ENCODE measurements at regions not wholly inside any gene's neighbourhood (a gene's known extent, or its start where the extent isn't known, plus 50 kb on each side); places are given as distances from the start of the nearest gene placed in this dataset.

DNA sequence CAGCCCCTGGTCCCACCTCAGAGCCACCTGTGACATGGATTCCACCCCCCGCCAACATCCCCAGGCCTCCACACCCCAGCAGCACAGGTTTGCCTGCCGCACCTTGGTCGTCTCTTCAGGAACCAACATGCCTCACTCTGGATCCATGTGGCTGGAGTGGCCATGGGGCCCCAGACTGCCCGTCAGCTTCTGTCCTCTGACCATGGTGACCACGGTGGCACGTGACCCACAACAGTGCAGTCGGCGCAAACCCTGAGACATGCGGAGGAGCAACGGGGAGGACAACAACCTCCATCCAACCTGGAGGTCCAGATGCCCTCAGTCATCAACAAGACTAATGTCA is 85.6 kb downstream of the ANKRD60 start:
- H3K9me3 ChIP-seq (ENCODE audit: control insufficient read depth, insufficient read depth, low read length): no peaks in the 10 kb centered on the region
- CTCF ChIA-PET: no interaction called here

GRCh38 chr20:58141971-58142842 is 86.2 kb downstream of the ANKRD60 start:
- Histone ChIP-seq H3K27ac (ENCODE audit: low read depth, low read length) (no peak overlapping the region), H3K9me3 (ENCODE audit: control insufficient read depth, insufficient read depth, low read length) (no peaks in the 10 kb centered on the region), H3K4me3 (ENCODE audit: low read depth, low read length) (no peak overlapping the region), H3K27me3 (ENCODE audit: control insufficient read depth, insufficient read depth, low read length) (peaks cover 10% of the 10 kb centered on the region)
- CTCF ChIA-PET: no interaction called here
- TF ChIP-seq, protein P1, sequence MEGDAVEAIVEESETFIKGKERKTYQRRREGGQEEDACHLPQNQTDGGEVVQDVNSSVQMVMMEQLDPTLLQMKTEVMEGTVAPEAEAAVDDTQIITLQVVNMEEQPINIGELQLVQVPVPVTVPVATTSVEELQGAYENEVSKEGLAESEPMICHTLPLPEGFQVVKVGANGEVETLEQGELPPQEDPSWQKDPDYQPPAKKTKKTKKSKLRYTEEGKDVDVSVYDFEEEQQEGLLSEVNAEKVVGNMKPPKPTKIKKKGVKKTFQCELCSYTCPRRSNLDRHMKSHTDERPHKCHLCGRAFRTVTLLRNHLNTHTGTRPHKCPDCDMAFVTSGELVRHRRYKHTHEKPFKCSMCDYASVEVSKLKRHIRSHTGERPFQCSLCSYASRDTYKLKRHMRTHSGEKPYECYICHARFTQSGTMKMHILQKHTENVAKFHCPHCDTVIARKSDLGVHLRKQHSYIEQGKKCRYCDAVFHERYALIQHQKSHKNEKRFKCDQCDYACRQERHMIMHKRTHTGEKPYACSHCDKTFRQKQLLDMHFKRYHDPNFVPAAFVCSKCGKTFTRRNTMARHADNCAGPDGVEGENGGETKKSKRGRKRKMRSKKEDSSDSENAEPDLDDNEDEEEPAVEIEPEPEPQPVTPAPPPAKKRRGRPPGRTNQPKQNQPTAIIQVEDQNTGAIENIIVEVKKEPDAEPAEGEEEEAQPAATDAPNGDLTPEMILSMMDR (IDR thresholded peaks at IDR 0.05; ENCODE audit: low read depth, low read length): no peak
- POLR2A ChIA-PET: no interaction called here
- no peak for DNase-seq (ENCODE audit: low read depth, low spot score)

More for the DNA sequence above, 85.6 kb downstream of the ANKRD60 start:
- POLR2A ChIA-PET: no interaction called here
- DNase-seq (ENCODE audit: low read depth, low spot score): no peak
- TF ChIP-seq, protein P1 (IDR thresholded peaks at IDR 0.05; ENCODE audit: low read depth, low read length): no peak
- no peak overlapping the region for H3K4me3 ChIP-seq (ENCODE audit: low read depth, low read length)
- peaks cover 8% of the 10 kb centered on the region for H3K27me3 ChIP-seq (ENCODE audit: control insufficient read depth, insufficient read depth, low read length)
- no peak overlapping the region for H3K27ac ChIP-seq (ENCODE audit: low read depth, low read length)

DNA sequence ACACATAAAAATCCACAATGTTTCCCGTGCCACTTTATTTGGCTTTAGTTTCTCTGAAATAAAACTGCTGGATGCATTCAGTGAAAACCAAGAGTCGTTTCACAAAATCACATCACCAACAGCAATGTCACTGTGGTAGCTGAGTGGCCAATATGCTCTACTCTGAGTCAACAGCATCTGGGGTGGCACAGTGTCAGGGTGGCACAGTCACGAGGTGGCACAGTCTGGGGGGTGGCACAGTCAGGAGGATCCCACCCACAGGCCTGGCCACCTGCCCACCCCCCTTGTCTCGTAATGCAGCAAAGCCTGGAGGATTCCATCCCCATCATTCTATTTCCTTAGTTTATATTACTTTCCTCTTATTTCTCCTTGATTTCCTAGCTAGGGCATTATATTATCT is 87.0 kb downstream of the ANKRD60 start:
- no peak for DNase-seq (ENCODE audit: low read depth, low spot score)
- POLR2A ChIA-PET: no interaction called here
- TF ChIP-seq, protein P1 (IDR thresholded peaks at IDR 0.05; ENCODE audit: low read depth, low read length): no peak
- H3K27ac ChIP-seq (ENCODE audit: low read depth, low read length): no peak overlapping the region
- H3K27me3 ChIP-seq (ENCODE audit: control insufficient read depth, insufficient read depth, low read length): peaks cover 12% of the 10 kb centered on the region
- H3K4me3 ChIP-seq (ENCODE audit: low read depth, low read length): no peak overlapping the region
- H3K9me3 ChIP-seq (ENCODE audit: control insufficient read depth, insufficient read depth, low read length): no peaks in the 10 kb centered on the region
- CTCF ChIA-PET: no interaction called here

DNA sequence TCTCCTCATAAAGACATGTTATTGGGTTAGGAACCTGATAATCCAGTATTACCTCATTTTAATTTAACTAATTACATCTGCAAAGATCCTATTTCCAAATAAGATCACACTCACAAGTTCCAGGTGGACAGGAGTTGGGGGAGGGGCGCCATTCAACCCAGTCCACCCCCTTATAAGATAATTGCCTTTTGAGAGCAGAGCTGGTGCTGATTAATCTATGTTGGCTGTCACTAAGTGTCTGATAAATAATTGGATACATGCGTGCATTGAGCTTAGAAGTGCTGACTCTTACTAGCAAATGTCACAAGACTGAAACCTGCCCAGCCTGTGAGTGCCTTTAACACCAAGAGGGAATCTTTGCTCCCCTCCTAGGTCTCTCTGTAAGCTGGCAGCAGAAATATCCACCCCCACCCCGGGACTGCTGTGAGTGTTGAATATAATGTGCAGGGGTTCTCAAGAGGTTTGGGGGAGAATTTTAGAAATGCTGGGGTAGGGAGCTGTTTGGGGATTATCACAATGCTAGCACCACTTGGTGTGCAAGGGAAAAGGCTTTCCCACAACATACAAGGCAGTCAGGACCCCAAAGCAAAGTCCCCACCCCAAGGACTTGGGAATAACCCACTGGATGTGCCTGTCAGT is 87.5 kb downstream of the ANKRD60 start:
- H3K27me3 ChIP-seq (ENCODE audit: control insufficient read depth, insufficient read depth, low read length): peaks cover 14% of the 10 kb centered on the region
- H3K4me3 ChIP-seq (ENCODE audit: low read depth, low read length): no peak overlapping the region
- ChIA-PET POLR2A (no interaction called here), CTCF (no interaction called here)
- H3K9me3 ChIP-seq (ENCODE audit: control insufficient read depth, insufficient read depth, low read length): no peaks in the 10 kb centered on the region
- DNase-seq (ENCODE audit: low read depth, low spot score): no peak
- no peak overlapping the region for H3K27ac ChIP-seq (ENCODE audit: low read depth, low read length)
- TF ChIP-seq, protein P1 (IDR thresholded peaks at IDR 0.05; ENCODE audit: low read depth, low read length): no peak

All from AG04450 (cell line).